ENCODE measurements at regions not wholly inside any gene's neighbourhood (a gene's known extent, or its start where the extent isn't known, plus 50 kb on each side); places are given as distances from the start of the nearest gene placed in this dataset.
"Not testable (repeated sequence)": the region's sequence is repeated elsewhere in the genome, so short reads cannot be mapped to it uniquely, and the experiment has no call there.

- no peak for DNase-seq (ENCODE audit: low spot score)
Observed at GRCh38 chr4:186814535-186815070, 90.9 kb upstream of the FAT1 start.

- DNase-seq (ENCODE audit: low spot score): no peak
Observed at GRCh38 chr4:186819342-186820086, 95.9 kb upstream of the FAT1 start.

- DNase-seq (ENCODE audit: low spot score): no peak
Observed at GRCh38 chr4:186820391-186820891, 96.8 kb upstream of the FAT1 start.

GRCh38 chr4:186823989-186824388 is 100.3 kb upstream of the FAT1 start:
- DNase-seq (ENCODE audit: low spot score): no peak

GRCh38 chr4:186825069-186825468 is 101.4 kb upstream of the FAT1 start:
- no peak for DNase-seq (ENCODE audit: low spot score)

GRCh38 chr4:186826006-186826405 is 102.3 kb upstream of the FAT1 start:
- DNase-seq (ENCODE audit: low spot score): no peak

- no peak for DNase-seq (ENCODE audit: low spot score)
Observed at GRCh38 chr4:186826846-186827533, 103.3 kb upstream of the FAT1 start.

- DNase-seq (ENCODE audit: low spot score): no peak
Observed at GRCh38 chr4:186827534-186827897, 103.9 kb upstream of the FAT1 start.

- DNase-seq (ENCODE audit: low spot score): no peak
Observed at GRCh38 chr4:186829097-186829496, 105.4 kb upstream of the FAT1 start.

GRCh38 chr4:186829740-186830449 is 106.2 kb upstream of the FAT1 start:
- DNase-seq (ENCODE audit: low spot score): no peak

GRCh38 chr4:186831574-186831973 is 107.9 kb upstream of the FAT1 start:
- no peak for DNase-seq (ENCODE audit: low spot score)

GRCh38 chr4:186832906-186833305 is 109.2 kb upstream of the FAT1 start:
- DNase-seq (ENCODE audit: low spot score): no peak

GRCh38 chr4:186837463-186837862 is 113.8 kb upstream of the FAT1 start:
- DNase-seq (ENCODE audit: low spot score): not testable (repeated sequence)

GRCh38 chr4:186838295-186838694 is 114.6 kb upstream of the FAT1 start:
- no peak for DNase-seq (ENCODE audit: low spot score)

GRCh38 chr4:186839122-186840037 is 115.7 kb upstream of the FAT1 start:
- no peak for DNase-seq (ENCODE audit: low spot score)

- no peak for DNase-seq (ENCODE audit: low spot score)
Observed at GRCh38 chr4:186840222-186840701, 116.6 kb upstream of the FAT1 start.

GRCh38 chr4:186840771-186841301 is 117.2 kb upstream of the FAT1 start:
- DNase-seq (ENCODE audit: low spot score): no peak

- no peak for DNase-seq (ENCODE audit: low spot score)
Observed at GRCh38 chr4:186844059-186844681, 120.5 kb upstream of the FAT1 start.

- DNase-seq (ENCODE audit: low spot score): no peak
Observed at GRCh38 chr4:186845137-186845842, 121.6 kb upstream of the FAT1 start.

- DNase-seq (ENCODE audit: low spot score): no peak
Observed at GRCh38 chr4:186846426-186846825, 122.8 kb upstream of the FAT1 start.

Measured in CD4-positive, alpha-beta T cell treated with Interleukin-15 for 4 hours (primary cell).